ENCODE measurements at regions not wholly inside any gene's neighbourhood (a gene's known extent, or its start where the extent isn't known, plus 50 kb on each side); places are given as distances from the start of the nearest gene placed in this dataset.

DNA sequence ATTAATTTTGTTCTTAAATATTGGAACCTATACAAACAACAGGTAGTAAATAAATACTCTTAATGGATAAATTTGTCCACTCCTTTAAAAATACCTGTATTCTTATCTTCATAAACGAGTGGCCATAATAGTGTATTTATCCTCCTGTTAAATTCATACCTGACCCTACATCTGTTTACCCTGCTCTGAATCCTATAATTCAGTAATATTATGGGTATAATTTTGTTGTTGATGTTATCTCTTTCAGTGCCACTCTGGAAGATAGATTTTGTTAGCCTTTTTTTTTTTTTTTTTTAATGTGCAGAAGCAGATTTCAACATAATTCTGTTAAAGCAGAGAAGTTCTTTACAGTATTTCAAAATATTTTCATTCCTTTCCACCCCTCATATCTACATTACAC lies 1337.9 kb downstream of the PLA2G4A start:
- Histone ChIP-seq H3K9me3 (no peaks in the 10 kb centered on the region), H3K4me1 (no peaks in the 10 kb centered on the region), H3K4me2 (no peak overlapping the region), H3K4me3 (no peak overlapping the region), H3K27ac (no peak overlapping the region)
- FAIRE-seq (no peak), DNase-seq (ENCODE audit: low read depth in 1 of 2, low spot score in 1 of 2) (no peak), ATAC-seq (no peak)
- ChIA-PET CTCF (no interaction called here), POLR2A (no interaction called here)
- 67% methylated on average over 1 of the region's 1 CpG for WGBS (ENCODE audit: missing lambda C conversion rate)
- TF ChIP-seq, protein P1, sequence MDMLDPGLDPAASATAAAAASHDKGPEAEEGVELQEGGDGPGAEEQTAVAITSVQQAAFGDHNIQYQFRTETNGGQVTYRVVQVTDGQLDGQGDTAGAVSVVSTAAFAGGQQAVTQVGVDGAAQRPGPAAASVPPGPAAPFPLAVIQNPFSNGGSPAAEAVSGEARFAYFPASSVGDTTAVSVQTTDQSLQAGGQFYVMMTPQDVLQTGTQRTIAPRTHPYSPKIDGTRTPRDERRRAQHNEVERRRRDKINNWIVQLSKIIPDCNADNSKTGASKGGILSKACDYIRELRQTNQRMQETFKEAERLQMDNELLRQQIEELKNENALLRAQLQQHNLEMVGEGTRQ (IDR thresholded peaks at IDR 0.05): no peak
- no peak for TF ChIP-seq EP300 (IDR thresholded peaks at IDR 0.05)

DNA sequence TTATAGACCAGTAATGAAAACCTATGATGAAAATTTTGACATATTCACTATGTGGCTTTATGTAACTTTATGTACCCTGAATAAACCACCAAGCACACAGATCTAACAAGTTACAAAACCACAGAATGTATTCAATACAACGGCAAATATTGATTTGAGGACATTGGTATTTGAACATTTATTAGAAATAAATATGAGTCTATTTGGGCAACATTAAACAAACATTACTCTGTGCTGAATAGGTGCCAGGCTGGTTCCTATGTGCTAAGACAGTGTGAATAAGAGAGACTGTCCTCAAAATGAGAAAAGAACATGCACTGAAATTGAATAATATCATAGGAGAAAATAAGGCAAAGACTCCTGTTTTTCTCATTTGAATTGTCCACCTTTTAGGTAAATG lies 1341.2 kb downstream of the PLA2G4A start:
- no peak overlapping the region for H3K4me2 ChIP-seq
- H3K4me1 ChIP-seq: no peaks in the 10 kb centered on the region
- POLR2A ChIA-PET: no interaction called here
- 41% methylated on average over 1 of the region's 1 CpG for WGBS (ENCODE audit: missing lambda C conversion rate)
- no peaks in the 10 kb centered on the region for H3K9me3 ChIP-seq
- TF ChIP-seq ATOH8 (CRISPR knock-in tag; IDR thresholded peaks at IDR 0.05; ENCODE audit: low read depth) (no peak), ESRRA (IDR thresholded peaks at IDR 0.05; ENCODE audit: borderline replicate concordance, low read length) (no peak), MAZ (IDR thresholded peaks at IDR 0.05; ENCODE audit: borderline replicate concordance, low read depth, low read length) (no peak), RFX5 (IDR thresholded peaks at IDR 0.05) (no peak), HOXB5 (CRISPR knock-in tag; IDR thresholded peaks at IDR 0.05) (no peak), ZC3H11A (IDR thresholded peaks at IDR 0.05) (no peak), BCL3 (IDR thresholded peaks at IDR 0.05) (no peak)
- DNase-seq (ENCODE audit: low read depth in 1 of 2, low spot score in 1 of 2): no peak
- H3K27ac ChIP-seq: no peak overlapping the region
- no peak for FAIRE-seq
- CTCF ChIA-PET: no interaction called here
- no peak for ATAC-seq
- no peak overlapping the region for H3K4me3 ChIP-seq

DNA sequence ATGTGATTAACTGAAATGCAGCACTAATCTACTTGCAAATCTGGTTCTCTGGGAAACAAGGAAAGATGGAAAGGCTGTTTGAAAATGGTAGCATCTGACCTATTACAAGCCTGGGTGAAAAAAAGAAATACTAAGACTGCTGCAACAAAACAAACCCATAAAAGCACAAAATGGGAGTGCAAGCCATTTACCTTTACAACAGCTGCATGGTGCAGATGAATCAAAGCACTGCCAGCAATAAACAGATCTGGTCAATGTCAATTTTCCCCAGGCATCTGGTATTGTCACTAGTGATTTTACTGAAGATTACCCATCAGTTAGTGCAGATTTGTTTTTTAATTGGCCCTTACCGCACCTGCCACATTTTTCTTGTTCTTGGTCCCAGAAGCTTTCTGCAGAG lies 1341.7 kb downstream of the PLA2G4A start:
- DNase-seq (ENCODE audit: low read depth in 1 of 2, low spot score in 1 of 2) (no peak), FAIRE-seq (no peak), ATAC-seq (no peak)
- H3K27ac ChIP-seq: no peak overlapping the region
- no peaks in the 10 kb centered on the region for H3K4me1 ChIP-seq
- no peak overlapping the region for H3K4me2 ChIP-seq
- no peak overlapping the region for H3K4me3 ChIP-seq
- CTCF ChIA-PET: no interaction called here
- POLR2A ChIA-PET: no interaction called here
- H3K9me3 ChIP-seq: no peaks in the 10 kb centered on the region
- TF ChIP-seq NFE2L2 (conservative IDR thresholded peaks at IDR 0.05; ENCODE audit: low read length) (no peak), MAZ (IDR thresholded peaks at IDR 0.05; ENCODE audit: borderline replicate concordance, low read depth, low read length) (no peak), KDM5A (IDR thresholded peaks at IDR 0.05) (no peak), CBX8 (IDR thresholded peaks at IDR 0.05) (no peak), CEBPB (IDR thresholded peaks at IDR 0.05) (no peak), FOSB (CRISPR knock-in tag; IDR thresholded peaks at IDR 0.05) (no peak), BHLHE40 (IDR thresholded peaks at IDR 0.05; ENCODE audit: low read depth, low read length) (no peak), ZNF302 (CRISPR knock-in tag; IDR thresholded peaks at IDR 0.05) (no peak), HEYL (CRISPR knock-in tag; IDR thresholded peaks at IDR 0.05) (no peak), ZC3H11A (IDR thresholded peaks at IDR 0.05) (no peak), RARB (CRISPR knock-in tag; IDR thresholded peaks at IDR 0.05) (no peak), HDAC2 (IDR thresholded peaks at IDR 0.05) (no peak), MYC (IDR thresholded peaks at IDR 0.05; ENCODE audit: borderline replicate concordance, low read length) (no peak), EP300 (IDR thresholded peaks at IDR 0.05) (no peak), GATA3 (IDR thresholded peaks at IDR 0.05; ENCODE audit: borderline replicate concordance) (no peak), ZFP36 (IDR thresholded peaks at IDR 0.05; ENCODE audit: borderline replicate concordance, partially characterized antibody) (no peak)
- TF ChIP-seq, protein P2, sequence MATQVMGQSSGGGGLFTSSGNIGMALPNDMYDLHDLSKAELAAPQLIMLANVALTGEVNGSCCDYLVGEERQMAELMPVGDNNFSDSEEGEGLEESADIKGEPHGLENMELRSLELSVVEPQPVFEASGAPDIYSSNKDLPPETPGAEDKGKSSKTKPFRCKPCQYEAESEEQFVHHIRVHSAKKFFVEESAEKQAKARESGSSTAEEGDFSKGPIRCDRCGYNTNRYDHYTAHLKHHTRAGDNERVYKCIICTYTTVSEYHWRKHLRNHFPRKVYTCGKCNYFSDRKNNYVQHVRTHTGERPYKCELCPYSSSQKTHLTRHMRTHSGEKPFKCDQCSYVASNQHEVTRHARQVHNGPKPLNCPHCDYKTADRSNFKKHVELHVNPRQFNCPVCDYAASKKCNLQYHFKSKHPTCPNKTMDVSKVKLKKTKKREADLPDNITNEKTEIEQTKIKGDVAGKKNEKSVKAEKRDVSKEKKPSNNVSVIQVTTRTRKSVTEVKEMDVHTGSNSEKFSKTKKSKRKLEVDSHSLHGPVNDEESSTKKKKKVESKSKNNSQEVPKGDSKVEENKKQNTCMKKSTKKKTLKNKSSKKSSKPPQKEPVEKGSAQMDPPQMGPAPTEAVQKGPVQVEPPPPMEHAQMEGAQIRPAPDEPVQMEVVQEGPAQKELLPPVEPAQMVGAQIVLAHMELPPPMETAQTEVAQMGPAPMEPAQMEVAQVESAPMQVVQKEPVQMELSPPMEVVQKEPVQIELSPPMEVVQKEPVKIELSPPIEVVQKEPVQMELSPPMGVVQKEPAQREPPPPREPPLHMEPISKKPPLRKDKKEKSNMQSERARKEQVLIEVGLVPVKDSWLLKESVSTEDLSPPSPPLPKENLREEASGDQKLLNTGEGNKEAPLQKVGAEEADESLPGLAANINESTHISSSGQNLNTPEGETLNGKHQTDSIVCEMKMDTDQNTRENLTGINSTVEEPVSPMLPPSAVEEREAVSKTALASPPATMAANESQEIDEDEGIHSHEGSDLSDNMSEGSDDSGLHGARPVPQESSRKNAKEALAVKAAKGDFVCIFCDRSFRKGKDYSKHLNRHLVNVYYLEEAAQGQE (IDR thresholded peaks at IDR 0.05): no peak
- WGBS (ENCODE audit: missing lambda C conversion rate): 60% methylated on average over 1 of the region's 1 CpG

All from A549 (cell line).